ENCODE measurements at regions not wholly inside any gene's neighbourhood (a gene's known extent, or its start where the extent isn't known, plus 50 kb on each side); places are given as distances from the start of the nearest gene placed in this dataset.

GRCh38 chr16:79728048-79728922 lies 127.7 kb upstream of the MAF start:
- TF ChIP-seq CTCF (IDR thresholded peaks at IDR 0.05) (no peak), POLR2A (IDR thresholded peaks at IDR 0.05) (no peak)

Data from lower leg skin (tissue), 3 donors.